GM21390 (cell line): ENCODE measurements at regions not wholly inside any gene's neighbourhood (a gene's known extent, or its start where the extent isn't known, plus 50 kb on each side); places are given as distances from the start of the nearest gene placed in this dataset.
"Not testable (repeated sequence)": the region's sequence is repeated elsewhere in the genome, so short reads cannot be mapped to it uniquely, and the experiment has no call there.

Source experiments
- ATAC-seq: cut with Tn5 transposase; IDR thresholded peaks from one replicate; pipeline ENCODE4 v1.9.1; 2021; ENCODE audit not compliant: unreplicated experiment

GRCh38 chr3:198096015-198096414, 136.0 kb downstream of the LMLN start:
- ATAC-seq = no peak

DNA sequence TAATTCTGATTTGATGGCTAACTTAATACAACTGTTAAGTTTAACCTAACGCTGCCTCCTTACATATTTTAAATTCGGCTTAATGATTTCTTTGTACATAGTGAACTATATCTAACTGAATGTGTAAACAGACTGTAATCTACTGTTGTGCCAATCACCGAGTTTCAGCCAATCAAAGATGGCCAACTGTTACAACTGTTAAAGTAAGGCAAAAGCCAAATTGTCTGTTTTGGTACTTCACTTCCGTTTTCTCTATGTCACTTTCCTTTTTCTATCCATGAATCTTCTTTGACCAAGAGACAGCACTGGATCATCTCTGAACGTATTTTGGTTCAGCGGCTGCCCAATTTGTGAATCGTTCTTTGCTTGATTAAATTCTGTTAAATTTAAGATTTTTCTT, 137.0 kb downstream of the LMLN start:
- ATAC-seq = no peak

DNA sequence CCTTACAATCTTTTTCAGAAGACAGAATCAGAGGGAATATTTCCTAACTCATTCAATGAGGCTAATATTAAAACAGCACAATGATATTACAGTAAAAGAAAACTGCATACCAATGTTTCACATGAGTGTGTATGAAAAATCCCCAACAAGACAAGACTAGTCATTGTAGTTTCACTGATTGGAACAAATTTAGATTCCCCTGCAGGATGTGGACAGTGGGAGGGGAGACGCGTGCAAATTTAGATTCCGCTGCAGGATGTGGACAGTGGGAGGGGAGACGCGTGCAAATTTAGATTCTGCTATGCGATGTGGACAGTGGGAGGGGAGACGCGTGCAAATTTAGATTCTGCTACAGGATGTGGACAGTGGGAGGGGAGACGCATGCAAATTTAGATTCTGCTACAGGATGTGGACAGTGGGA, 138.7 kb downstream of the LMLN start:
- ATAC-seq = not testable (repeated sequence)

- not testable (repeated sequence) for ATAC-seq
Observed at GRCh38 chr3:198103070-198103469, 143.1 kb downstream of the LMLN start.

DNA sequence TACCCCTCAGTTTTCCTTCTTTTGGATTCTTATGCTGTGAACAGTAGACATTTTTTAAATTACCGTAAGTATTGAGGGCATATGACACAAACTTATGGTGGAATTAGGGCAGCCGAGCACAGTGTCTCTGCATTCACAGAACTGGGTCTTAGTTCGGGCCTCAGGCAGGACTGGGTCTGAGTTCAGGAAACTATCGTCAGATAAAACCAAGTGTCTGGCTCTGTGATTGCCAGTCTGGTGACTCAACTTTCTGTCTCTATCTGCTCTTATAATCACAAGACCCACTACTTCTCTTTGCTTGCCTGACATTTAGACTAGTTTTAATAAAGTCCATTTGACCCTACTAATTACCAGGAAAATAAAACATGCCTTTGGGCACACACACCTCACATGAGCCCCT, 146.2 kb downstream of the LMLN start:
- no peak for ATAC-seq

DNA sequence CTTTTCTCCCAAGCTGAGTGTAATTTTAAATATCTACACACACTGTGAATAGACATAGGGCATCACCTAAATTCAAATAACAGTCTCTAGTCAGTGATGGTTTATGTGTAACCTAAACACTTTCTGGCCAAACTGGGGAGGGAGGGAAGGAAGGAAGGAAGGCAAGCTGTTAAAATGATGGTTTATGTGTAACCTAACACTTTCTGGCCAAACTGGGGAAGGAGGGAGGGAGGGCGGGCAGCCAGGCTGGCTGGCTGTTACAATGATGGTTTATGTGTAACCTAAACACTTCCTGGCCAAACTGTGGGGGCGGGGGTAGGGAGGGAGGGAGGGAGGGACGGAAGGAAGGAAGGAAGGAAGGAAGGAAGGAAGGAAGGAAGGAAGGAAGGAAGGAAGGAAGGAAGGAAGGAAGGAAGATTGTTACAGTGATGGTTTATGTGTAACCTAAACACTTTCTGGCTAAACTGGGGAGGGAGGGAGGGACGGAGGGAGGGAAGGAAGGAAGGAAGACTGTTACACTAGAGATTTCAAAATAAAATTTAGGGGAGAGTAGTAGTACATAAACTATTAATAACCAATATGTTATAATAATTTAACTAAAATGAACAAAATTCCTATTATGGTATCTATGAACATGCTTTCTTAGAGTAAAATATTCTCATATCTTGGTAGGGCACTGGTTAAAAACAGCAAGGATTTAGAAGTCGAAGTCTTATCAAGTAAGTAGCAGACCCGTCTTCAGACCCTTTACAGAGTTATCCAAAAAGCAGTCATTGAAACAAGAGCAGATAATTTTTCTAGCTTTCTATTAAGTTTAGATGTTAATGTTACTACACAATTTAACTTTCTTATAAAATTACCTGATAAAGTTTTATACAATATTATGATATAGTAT, 148.1 kb downstream of the LMLN start:
- ATAC-seq = no peak

DNA sequence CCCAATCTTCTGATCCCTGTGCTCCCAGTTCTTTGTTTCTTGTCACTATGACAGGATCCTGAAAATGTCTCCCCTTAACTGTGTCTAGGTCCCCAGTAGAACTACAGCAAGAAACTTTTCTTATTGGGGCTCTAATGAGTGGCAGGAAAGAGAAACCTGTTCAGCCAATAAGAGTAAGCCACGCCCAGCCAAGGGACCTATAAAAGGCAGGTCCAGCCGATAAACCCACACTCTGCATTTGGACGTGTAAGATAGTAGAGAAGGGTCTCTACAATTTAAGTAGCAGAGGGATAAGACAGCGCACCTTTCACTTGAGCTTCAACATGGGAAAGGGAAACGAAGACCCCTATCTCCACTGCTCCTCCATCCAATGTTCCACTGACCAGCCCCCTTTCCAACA, 149.9 kb downstream of the LMLN start:
- no peak for ATAC-seq

- ATAC-seq = no peak
Observed at GRCh38 chr3:198112031-198112430, 152.0 kb downstream of the LMLN start.

DNA sequence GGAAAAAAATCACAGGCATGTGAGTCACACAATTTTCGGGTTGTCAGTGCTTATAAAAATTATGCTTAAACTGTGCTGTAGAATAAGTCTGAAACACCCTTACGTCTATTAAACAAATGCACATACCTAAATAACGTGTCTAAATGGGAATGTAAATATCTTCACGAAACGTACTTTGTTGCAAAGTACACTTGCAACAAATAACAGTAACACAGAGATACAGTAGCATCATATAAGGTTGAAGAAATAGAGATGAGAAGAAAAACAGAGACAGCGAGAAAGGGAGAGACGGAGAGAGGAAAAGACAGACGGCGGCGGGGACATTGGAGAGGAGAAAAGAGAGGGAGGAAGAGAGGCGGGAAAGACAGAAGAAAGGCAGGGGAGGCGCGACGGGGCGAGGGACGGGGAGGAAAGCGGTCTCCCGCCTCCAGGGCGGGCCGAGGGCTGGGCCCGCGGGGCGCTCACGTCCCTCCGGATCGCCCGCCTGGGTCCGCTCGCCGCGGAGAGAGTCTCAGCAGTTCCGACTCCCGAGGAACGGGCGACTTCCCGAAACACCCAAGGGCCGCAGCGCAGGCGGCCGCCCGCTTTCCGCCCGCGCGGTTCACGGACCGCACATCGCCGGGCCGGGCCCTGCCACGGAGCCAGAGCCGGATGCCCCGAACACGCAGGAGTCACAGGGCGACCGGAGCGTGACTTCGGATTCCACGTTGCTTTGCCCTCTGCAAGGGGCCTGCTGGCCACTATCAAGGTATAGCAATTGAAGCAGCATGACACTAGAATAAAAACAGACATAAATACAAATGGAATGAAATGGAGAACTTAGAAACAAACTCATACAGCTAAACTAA, 153.4 kb downstream of the LMLN start:
- no peak for ATAC-seq

DNA sequence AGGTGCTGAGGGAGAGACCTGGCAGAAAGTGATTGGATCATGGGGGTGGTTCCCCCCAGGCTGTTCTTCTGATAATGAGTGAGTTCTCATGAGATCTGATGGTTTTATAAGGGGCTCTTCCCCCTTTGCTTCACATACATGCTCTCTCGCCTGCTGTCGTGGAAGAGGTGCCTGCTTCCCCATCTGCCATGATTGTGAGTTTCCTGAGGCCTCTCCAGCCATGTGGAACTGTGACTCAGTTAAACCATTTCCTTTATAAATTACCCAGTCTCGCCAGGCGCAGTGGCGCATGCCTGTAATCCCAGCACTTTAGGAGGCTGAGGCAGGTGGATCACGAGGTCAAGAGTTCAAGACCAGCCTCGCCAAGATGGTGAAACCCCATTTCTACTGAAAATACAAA, 154.5 kb downstream of the LMLN start:
- ATAC-seq = not testable (repeated sequence)

- not testable (repeated sequence) for ATAC-seq
Observed at GRCh38 chr3:198122184-198122583, 162.2 kb downstream of the LMLN start.

- ATAC-seq = not testable (repeated sequence)
Observed at GRCh38 chr3:198137038-198137835, 177.2 kb downstream of the LMLN start.

GRCh38 chr3:198138205-198138604, 178.2 kb downstream of the LMLN start:
- not testable (repeated sequence) for ATAC-seq

- not testable (repeated sequence) for ATAC-seq
Observed at GRCh38 chr3:198139037-198139436, 179.0 kb downstream of the LMLN start.

DNA sequence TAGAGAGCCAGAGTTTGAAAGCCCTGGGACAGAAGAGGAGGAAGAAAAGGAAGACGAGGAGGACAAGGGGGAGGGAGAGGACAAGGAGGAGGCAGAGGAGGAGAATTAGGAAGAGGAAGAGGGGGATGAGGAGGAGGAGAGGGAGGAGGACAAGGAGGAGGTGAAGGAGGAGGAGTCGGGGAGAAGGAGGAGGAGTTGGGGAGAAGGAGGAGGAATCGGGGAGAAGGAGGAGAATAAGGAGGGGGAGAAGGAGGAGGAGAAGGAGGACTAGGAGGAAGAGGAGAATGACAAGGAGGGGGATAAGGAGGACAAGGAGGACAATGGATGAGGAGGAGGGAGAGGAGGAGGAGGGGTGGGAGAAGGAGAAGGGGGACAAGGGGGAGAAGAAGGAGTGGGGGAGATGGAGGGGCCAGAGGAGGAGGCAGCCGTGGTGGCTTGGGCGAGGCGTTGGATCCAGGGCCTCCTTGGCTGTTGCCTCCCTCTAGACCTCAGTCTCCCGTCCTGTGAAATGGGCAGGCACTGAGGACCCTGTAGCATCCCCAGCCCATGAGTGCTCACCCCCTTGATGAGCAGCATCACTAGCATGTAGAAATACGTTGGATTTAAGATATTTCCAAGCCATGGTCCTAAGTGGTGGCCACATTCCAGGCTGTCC, 179.6 kb downstream of the LMLN start:
- ATAC-seq = not testable (repeated sequence)

DNA sequence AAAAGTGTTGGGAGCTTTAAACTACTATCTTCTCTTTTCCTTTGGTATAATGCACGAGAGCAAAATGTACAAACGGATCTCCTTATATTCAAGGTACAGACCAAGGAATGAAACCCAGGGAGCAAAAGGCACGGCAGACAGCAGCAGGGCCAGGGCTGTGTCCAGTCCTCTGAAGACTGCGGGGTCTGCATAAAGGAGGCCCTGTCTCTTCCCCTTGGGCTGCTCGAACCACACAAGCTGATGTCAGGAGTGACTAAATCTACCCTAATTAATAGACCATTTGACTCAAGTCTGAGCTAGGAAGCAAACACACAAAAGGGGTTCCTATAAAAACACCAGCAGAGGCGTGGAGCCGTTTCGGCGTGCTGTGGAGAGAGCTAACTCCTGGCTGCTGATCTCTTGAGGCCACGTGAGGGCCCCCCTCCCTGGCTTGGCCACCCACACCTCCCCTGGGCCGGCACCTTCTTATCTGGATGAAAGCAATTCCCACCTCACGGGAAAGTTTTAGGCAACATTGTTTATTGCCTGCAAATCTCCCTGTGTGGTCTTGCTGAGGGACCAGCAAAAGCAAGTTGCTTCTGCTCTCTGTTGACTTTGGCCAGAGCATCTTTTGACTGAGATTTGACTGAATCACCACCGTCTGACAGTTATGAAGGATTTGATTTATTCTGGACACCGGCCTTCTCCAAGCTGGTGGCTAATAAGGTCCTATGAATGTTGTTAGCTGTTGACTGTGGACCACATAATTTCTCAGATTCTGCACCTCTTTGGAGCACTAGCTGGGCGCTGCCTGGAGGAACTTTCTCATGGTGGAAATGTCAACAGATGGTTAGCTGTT, 183.5 kb downstream of the LMLN start:
- ATAC-seq = not testable (repeated sequence)

- not testable (repeated sequence) for ATAC-seq
Observed at GRCh38 chr3:198145231-198145784, 185.3 kb downstream of the LMLN start.

DNA sequence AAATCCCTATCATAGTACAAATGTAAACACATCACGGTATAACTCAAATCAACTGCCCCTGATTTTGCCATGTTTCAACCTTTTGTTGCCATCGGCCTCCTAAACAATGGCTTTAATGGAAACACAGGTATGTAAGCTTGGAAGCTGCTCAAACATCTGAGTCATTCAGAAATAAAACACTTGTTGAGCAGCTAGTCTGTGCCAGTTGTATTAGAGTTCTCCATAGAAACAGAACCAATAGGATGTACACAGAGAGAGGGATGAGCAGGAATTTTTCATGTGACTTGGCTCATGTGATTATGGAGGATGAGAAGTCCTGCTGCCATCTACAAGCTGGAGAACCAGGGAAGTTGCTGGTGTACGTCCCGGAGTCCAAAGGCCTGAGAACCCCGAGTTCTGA, 186.1 kb downstream of the LMLN start:
- ATAC-seq = not testable (repeated sequence)

GRCh38 chr3:198146559-198147164, 186.6 kb downstream of the LMLN start:
- ATAC-seq = not testable (repeated sequence)
